ENCODE measurements at regions not wholly inside any gene's neighbourhood (a gene's known extent, or its start where the extent isn't known, plus 50 kb on each side); places are given as distances from the start of the nearest gene placed in this dataset.

DNA sequence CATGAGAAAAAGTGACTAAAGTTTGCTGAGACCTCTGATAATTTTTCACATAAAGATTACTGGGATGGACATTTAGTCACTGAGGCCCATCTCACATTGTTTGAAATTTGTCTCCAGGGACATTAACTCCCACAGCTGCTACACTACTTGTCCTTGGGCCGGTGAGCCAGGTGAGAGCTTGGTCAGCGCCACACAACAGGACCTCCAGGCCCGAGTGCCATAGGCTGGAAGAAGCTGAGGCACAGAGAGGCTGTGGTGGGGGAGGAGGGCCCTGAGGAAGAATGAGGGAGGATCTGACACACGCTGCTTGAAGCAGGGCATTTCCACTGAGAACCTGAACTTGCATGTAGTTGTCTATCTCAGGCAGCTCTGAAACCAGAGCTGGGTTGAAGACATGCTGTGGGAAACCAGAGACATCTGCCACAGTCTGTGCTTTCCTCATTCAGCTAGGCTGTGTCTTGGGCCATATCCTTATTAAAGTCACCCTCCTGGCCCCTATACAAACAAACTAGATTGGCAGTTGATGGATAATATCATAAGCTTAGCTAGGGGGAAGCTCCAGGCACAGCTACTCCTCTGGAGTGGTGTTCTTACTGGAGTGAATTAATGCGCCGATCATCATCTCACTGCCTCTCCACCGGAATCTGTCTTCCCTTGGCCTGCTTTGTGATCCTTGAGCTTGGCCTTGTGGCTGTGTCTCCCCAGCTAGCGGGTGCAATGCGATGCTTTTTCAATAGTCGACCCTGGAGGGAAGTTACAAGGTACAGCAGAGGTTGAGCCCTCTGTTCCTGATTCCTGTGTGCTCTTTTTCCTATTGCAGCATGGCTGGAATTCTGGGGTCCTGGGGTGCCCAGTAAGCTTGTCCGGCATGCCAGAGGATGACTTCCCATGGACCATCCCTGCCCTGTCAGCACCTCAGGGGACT is 225.3 kb upstream of the B3GAT1 start (continued):
- TF ChIP-seq, protein P1, sequence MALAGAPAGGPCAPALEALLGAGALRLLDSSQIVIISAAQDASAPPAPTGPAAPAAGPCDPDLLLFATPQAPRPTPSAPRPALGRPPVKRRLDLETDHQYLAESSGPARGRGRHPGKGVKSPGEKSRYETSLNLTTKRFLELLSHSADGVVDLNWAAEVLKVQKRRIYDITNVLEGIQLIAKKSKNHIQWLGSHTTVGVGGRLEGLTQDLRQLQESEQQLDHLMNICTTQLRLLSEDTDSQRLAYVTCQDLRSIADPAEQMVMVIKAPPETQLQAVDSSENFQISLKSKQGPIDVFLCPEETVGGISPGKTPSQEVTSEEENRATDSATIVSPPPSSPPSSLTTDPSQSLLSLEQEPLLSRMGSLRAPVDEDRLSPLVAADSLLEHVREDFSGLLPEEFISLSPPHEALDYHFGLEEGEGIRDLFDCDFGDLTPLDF (CRISPR knock-in tag; IDR thresholded peaks at IDR 0.05), result no peak

DNA sequence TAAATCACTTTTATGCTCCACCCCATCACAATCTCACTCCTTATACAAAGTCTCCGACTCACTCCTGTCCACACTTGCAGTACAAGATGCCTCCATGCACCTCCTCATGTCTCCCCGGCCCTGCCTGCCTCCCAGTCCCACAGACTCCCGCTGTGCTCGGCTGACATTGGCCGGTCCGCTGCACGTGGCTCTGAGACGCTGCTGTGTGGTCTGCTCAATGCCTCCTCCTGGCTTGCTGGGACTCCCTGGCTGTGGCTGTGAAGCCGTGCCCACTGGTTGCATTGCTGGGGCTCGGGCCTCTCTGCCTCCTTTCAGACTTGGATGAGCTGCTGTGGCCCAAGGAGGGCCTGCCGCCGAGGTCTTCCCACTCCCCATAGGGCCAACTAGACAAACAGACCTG is 224.0 kb upstream of the B3GAT1 start:
- no peak for TF ChIP-seq NR3C1 (CRISPR knock-in tag; conservative IDR thresholded peaks at IDR 0.05; ENCODE audit: low read depth)
- no peak for TF ChIP-seq CREB1 (CRISPR knock-in tag; IDR thresholded peaks at IDR 0.05)
- TF ChIP-seq, protein P2, sequence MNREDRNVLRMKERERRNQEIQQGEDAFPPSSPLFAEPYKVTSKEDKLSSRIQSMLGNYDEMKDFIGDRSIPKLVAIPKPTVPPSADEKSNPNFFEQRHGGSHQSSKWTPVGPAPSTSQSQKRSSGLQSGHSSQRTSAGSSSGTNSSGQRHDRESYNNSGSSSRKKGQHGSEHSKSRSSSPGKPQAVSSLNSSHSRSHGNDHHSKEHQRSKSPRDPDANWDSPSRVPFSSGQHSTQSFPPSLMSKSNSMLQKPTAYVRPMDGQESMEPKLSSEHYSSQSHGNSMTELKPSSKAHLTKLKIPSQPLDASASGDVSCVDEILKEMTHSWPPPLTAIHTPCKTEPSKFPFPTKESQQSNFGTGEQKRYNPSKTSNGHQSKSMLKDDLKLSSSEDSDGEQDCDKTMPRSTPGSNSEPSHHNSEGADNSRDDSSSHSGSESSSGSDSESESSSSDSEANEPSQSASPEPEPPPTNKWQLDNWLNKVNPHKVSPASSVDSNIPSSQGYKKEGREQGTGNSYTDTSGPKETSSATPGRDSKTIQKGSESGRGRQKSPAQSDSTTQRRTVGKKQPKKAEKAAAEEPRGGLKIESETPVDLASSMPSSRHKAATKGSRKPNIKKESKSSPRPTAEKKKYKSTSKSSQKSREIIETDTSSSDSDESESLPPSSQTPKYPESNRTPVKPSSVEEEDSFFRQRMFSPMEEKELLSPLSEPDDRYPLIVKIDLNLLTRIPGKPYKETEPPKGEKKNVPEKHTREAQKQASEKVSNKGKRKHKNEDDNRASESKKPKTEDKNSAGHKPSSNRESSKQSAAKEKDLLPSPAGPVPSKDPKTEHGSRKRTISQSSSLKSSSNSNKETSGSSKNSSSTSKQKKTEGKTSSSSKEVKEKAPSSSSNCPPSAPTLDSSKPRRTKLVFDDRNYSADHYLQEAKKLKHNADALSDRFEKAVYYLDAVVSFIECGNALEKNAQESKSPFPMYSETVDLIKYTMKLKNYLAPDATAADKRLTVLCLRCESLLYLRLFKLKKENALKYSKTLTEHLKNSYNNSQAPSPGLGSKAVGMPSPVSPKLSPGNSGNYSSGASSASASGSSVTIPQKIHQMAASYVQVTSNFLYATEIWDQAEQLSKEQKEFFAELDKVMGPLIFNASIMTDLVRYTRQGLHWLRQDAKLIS (CRISPR knock-in tag; IDR thresholded peaks at IDR 0.05; ENCODE audit: borderline replicate concordance), result no peak
- TF ChIP-seq TEAD4 (CRISPR knock-in tag; IDR thresholded peaks at IDR 0.05), result no peak
- TF ChIP-seq RELA (CRISPR knock-in tag; IDR thresholded peaks at IDR 0.05; ENCODE audit: borderline replicate concordance), result no peak
- TF ChIP-seq, protein P3, sequence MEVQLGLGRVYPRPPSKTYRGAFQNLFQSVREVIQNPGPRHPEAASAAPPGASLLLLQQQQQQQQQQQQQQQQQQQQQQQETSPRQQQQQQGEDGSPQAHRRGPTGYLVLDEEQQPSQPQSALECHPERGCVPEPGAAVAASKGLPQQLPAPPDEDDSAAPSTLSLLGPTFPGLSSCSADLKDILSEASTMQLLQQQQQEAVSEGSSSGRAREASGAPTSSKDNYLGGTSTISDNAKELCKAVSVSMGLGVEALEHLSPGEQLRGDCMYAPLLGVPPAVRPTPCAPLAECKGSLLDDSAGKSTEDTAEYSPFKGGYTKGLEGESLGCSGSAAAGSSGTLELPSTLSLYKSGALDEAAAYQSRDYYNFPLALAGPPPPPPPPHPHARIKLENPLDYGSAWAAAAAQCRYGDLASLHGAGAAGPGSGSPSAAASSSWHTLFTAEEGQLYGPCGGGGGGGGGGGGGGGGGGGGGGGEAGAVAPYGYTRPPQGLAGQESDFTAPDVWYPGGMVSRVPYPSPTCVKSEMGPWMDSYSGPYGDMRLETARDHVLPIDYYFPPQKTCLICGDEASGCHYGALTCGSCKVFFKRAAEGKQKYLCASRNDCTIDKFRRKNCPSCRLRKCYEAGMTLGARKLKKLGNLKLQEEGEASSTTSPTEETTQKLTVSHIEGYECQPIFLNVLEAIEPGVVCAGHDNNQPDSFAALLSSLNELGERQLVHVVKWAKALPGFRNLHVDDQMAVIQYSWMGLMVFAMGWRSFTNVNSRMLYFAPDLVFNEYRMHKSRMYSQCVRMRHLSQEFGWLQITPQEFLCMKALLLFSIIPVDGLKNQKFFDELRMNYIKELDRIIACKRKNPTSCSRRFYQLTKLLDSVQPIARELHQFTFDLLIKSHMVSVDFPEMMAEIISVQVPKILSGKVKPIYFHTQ (CRISPR knock-in tag; IDR thresholded peaks at IDR 0.05), result no peak
- no peak for TF ChIP-seq ZNF671 (CRISPR knock-in tag; IDR thresholded peaks at IDR 0.05)
- no peak for TF ChIP-seq CBFB (CRISPR knock-in tag; IDR thresholded peaks at IDR 0.05; ENCODE audit: low read depth)
- no peak for TF ChIP-seq TEAD1 (CRISPR knock-in tag; IDR thresholded peaks at IDR 0.05)
- ChIA-PET POLR2A (no interaction called here), CTCF (interaction anchor here (0.7 to 1.5 kb wide), 2 partner anchors 26 to 183 kb away, joined by 3 to 4 read pairs; no protein-coding TSS in a partner anchor)
- Mint-ChIP-seq H3K27me3 (ENCODE audit: low read depth) (no peaks in the 10 kb centered on the region; the same call in 1 of the 2 replicates), H3K9me3 (no peaks in the 10 kb centered on the region), H3K36me3 (no peaks in the 10 kb centered on the region), H3K27ac (no peak overlapping the region), H3K4me1 (0 out of 2 replicates have a peak, but pooled peaks cover 2% of the 10 kb centered on the region), H3K4me3 (no peak overlapping the region)
- DNase-seq (ENCODE audit: low spot score) (no peak), ATAC-seq (no peak)

DNA sequence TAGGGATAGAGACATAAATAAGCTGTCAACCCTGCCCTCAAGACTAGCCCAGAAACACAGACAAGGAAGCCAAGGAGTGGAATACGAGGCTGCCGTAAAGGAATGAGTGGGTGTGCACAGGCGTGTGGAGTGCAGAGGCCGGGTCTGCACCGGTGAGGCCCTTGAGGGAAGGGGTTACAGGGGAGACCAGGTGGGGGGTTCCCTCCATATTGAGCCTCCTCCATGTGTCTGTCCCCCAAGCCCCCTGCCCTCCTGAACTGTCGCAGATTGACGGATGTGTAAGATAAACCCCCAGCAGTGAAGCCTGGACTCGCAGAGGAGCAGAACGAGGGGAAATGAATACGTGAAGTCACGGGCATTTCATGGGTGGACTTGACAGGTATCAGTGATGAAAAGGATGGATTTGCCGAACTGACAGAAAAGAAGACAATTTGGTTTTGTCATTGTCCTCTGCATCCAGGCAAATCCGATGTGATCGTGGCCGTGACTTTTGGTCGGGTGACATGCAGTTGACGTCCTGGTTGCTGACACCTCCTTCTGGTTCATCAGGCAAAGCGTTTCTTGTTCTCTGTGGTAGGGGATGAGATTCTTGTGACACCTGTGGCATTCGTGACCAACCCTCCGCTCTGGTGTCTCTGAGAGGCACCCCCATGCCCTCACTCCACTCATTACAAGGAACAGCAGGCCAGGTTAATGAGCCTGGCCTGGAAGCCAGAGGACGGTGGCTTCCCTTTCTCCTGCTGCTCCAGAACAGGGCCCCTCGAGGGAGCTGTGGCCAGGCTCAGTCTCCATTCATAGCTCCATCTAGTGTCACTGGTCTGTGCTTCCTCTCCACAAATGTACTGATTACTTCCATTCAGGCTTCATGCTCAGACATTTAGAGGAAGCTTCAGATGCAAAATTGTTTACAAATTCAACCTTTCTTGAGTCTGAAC is 223.1 kb upstream of the B3GAT1 start:
- DNase-seq (ENCODE audit: low spot score) (no peak), ATAC-seq (peak; percentile 79)
- Mint-ChIP-seq H3K27ac (no peak overlapping the region), H3K27me3 (ENCODE audit: low read depth) (no peaks in the 10 kb centered on the region; the same call in 1 of the 2 replicates), H3K4me3 (no peak overlapping the region), H3K36me3 (no peaks in the 10 kb centered on the region), H3K4me1 (0 out of 2 replicates have a peak, but pooled peaks cover 2% of the 10 kb centered on the region), H3K9me3 (peaks cover 6% of the 10 kb centered on the region)
- no peak for TF ChIP-seq ZNF671 (CRISPR knock-in tag; IDR thresholded peaks at IDR 0.05)
- TF ChIP-seq, protein P4, sequence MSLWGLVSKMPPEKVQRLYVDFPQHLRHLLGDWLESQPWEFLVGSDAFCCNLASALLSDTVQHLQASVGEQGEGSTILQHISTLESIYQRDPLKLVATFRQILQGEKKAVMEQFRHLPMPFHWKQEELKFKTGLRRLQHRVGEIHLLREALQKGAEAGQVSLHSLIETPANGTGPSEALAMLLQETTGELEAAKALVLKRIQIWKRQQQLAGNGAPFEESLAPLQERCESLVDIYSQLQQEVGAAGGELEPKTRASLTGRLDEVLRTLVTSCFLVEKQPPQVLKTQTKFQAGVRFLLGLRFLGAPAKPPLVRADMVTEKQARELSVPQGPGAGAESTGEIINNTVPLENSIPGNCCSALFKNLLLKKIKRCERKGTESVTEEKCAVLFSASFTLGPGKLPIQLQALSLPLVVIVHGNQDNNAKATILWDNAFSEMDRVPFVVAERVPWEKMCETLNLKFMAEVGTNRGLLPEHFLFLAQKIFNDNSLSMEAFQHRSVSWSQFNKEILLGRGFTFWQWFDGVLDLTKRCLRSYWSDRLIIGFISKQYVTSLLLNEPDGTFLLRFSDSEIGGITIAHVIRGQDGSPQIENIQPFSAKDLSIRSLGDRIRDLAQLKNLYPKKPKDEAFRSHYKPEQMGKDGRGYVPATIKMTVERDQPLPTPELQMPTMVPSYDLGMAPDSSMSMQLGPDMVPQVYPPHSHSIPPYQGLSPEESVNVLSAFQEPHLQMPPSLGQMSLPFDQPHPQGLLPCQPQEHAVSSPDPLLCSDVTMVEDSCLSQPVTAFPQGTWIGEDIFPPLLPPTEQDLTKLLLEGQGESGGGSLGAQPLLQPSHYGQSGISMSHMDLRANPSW (CRISPR knock-in tag; conservative IDR thresholded peaks at IDR 0.05; ENCODE audit: low read depth), result no peak
- no peak for TF ChIP-seq EMX1 (CRISPR knock-in tag; IDR thresholded peaks at IDR 0.05)
- TF ChIP-seq ZNF232 (CRISPR knock-in tag; IDR thresholded peaks at IDR 0.05), result no peak
- POLR2A ChIA-PET, result no interaction called here
- CTCF ChIA-PET, result interaction anchor here (0.7 to 1.5 kb wide), 2 partner anchors 25 to 184 kb away, joined by 3 to 4 read pairs; no protein-coding TSS in a partner anchor

Measured in WTC11 (cell line).